ENCODE measurements at regions not wholly inside any gene's neighbourhood (a gene's known extent, or its start where the extent isn't known, plus 50 kb on each side); places are given as distances from the start of the nearest gene placed in this dataset.

GRCh38 chr13:84207509-84207908 is 325.2 kb upstream of the SLITRK1 start:
- intact Hi-C loops (cut with DNase I; ENCODE audit: low total_unique reads) = no loop called here
- H3K4me1 ChIP-seq = no peaks in the 10 kb centered on the region
- peaks cover 0 to 11% (median 0%) of the 10 kb centered on the region in 4 donors for H3K9me3 ChIP-seq
- TF ChIP-seq POLR2A (IDR thresholded peaks at IDR 0.05) = no peak
- no peak for TF ChIP-seq EP300 (IDR thresholded peaks at IDR 0.05)
- TF ChIP-seq CTCF (IDR thresholded peaks at IDR 0.05) = no peak
- no peak for TF ChIP-seq POLR2AphosphoS5 (IDR thresholded peaks at IDR 0.05)
- no peak overlapping the region for H3K4me3 ChIP-seq
- no peaks in the 10 kb centered on the region for H3K27me3 ChIP-seq
- DNase-seq = no peak
- 86 to 98% (median 87%) methylated on average over 2 of the region's 2 CpGs for WGBS, 5 donors
- no peaks in the 10 kb centered on the region for H3K36me3 ChIP-seq
- no peak overlapping the region for H3K27ac ChIP-seq

- Histone ChIP-seq H3K36me3 (no peaks in the 10 kb centered on the region), H3K4me1 (no peaks in the 10 kb centered on the region), H3K27ac (no peak overlapping the region), H3K4me3 (no peak overlapping the region), H3K27me3 (no peaks in the 10 kb centered on the region), H3K9me3 (peaks cover 0 to 17% (median 3%) of the 10 kb centered on the region in 4 donors)
- no peak for DNase-seq
- TF ChIP-seq EP300 (IDR thresholded peaks at IDR 0.05) (no peak), POLR2AphosphoS5 (IDR thresholded peaks at IDR 0.05) (no peak), CTCF (IDR thresholded peaks at IDR 0.05) (no peak), POLR2A (IDR thresholded peaks at IDR 0.05) (no peak)
- intact Hi-C loops (cut with DNase I; ENCODE audit: low total_unique reads) = no loop called here
- WGBS, 5 donors = 48 to 67% (median 58%) methylated on average over 4 of the region's 4 CpGs
Observed at GRCh38 chr13:84200971-84201370, 318.7 kb upstream of the SLITRK1 start.

GRCh38 chr13:84192125-84192524 is 309.9 kb upstream of the SLITRK1 start:
- WGBS, 5 donors = 86 to 90% (median 86%) methylated on average over 3 of the region's 3 CpGs

GRCh38 chr13:84191139-84191538 is 308.9 kb upstream of the SLITRK1 start:
- TF ChIP-seq CTCF (IDR thresholded peaks at IDR 0.05) = no peak
- no peak for TF ChIP-seq POLR2A (IDR thresholded peaks at IDR 0.05)
- no peak for TF ChIP-seq EP300 (IDR thresholded peaks at IDR 0.05)
- TF ChIP-seq POLR2AphosphoS5 (IDR thresholded peaks at IDR 0.05) = no peak
- WGBS, 5 donors = 59 to 73% (median 68%) methylated on average over 4 of the region's 4 CpGs
- no peak overlapping the region for H3K27ac ChIP-seq
- no peaks in the 10 kb centered on the region for H3K4me1 ChIP-seq
- intact Hi-C loops (cut with DNase I; ENCODE audit: low total_unique reads) = no loop called here
- no peaks in the 10 kb centered on the region for H3K27me3 ChIP-seq
- H3K36me3 ChIP-seq = no peaks in the 10 kb centered on the region
- H3K4me3 ChIP-seq = no peak overlapping the region
- no peak for DNase-seq
- H3K9me3 ChIP-seq = peaks cover 0 to 10% (median 2%) of the 10 kb centered on the region in 4 donors

More at GRCh38 chr13:84192125-84192524, 309.9 kb upstream of the SLITRK1 start:
- H3K27me3 ChIP-seq = no peaks in the 10 kb centered on the region
- TF ChIP-seq CTCF (IDR thresholded peaks at IDR 0.05) = no peak
- no peak for TF ChIP-seq POLR2A (IDR thresholded peaks at IDR 0.05)
- TF ChIP-seq EP300 (IDR thresholded peaks at IDR 0.05) = no peak
- no peak for TF ChIP-seq POLR2AphosphoS5 (IDR thresholded peaks at IDR 0.05)
- H3K9me3 ChIP-seq = peaks cover 0 to 13% (median 3%) of the 10 kb centered on the region in 4 donors
- H3K36me3 ChIP-seq = no peaks in the 10 kb centered on the region
- no peak overlapping the region for H3K4me3 ChIP-seq
- H3K4me1 ChIP-seq = no peaks in the 10 kb centered on the region
- no peak for DNase-seq
- intact Hi-C loops (cut with DNase I; ENCODE audit: low total_unique reads) = no loop called here
- no peak overlapping the region for H3K27ac ChIP-seq

All from stomach (tissue), 8 donors.